Islet of Langerhans (tissue), 1 donor: ENCODE measurements at regions not wholly inside any gene's neighbourhood (a gene's known extent, or its start where the extent isn't known, plus 50 kb on each side); places are given as distances from the start of the nearest gene placed in this dataset.
A peak's percentile ranks its signal among the peaks of the same experiment; 100 is the strongest.

Experiments
- FAIRE-seq: peaks from one replicate; lab custom pipeline; 2011; peaks lifted over from hg19 to GRCh38; lab: Jason Lieb, UNC

DNA sequence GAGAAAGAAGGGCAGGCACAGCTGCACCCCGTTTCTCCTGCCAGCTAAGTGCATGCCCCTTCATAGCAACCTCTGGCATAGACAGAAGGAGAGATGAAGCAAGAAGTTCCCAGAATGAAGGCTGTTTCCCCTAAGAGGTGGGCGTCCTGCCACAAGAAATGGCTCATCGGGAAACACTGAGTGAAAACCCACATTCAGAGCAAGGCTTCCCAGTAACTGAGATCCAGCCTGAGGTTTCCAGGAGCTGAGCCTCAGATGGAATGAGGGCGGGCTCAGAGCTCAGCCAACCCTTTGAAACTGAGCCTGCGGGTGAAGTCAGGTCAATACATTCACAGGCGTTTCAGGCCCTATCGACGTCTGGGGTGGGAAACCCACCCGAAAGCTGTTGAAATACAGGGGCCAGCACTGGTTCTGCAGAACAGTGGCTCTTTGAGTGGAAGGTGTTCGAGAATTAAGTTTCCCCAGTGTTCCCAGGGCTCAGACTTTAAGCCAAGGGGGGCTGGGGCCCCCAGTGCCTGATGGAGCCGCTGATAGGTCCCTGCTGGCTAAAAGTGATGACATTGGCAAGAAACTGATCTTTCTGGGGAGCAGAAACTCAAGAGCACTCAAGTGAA, 510.2 kb downstream of the RPS24 start:
- no peak for FAIRE-seq

DNA sequence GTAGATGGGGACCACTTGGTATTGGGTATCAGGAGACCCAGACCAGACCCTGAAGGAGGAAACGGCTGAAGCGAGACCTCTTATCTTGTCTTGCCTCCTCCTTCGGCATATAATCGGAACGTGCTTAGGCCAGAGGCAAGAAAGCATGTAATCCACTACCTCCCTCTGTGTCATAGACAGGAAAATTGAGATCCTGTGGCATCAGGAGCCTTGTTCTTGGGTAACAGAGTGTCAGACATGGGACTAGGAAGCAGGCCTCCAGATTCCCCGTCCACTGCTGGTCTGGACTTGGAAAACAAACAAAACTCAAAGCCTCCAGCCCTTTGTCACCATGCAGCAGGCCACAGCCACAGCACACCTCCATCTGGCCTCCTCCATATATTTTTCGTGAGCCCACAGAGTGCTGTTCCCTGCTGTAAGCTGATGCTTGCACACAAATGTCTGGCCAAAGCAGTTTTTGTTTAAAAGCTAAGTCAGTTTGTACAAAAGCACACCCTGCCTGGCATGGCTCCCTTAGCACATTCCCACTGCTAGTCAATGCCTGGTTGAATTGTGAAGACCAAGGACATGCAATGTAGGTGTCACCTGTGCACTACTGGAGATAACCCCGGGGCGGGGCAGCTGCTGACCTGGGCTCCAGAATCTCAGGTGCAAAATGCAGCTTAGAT, 510.9 kb downstream of the RPS24 start:
- no peak for FAIRE-seq

DNA sequence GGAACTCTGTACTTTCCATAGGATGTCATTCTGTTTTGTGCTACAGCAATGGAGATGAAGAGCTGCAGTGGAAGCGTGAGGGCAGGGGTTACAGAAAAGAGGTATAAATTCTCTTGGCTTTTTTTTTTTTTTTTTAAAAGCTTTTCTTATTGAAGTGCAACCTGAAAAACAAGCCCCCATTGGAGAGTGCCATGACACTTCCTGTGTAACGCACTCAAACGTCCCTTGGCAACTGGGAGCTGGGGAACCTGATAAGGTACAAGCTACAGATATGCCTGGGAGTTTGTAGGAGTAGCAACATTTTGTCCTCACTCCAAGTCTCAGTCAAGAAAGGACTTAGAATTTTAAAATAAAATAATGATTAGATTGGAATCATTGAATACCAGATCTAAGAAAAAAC, 512.1 kb downstream of the RPS24 start:
- peak; percentile 9 for FAIRE-seq

DNA sequence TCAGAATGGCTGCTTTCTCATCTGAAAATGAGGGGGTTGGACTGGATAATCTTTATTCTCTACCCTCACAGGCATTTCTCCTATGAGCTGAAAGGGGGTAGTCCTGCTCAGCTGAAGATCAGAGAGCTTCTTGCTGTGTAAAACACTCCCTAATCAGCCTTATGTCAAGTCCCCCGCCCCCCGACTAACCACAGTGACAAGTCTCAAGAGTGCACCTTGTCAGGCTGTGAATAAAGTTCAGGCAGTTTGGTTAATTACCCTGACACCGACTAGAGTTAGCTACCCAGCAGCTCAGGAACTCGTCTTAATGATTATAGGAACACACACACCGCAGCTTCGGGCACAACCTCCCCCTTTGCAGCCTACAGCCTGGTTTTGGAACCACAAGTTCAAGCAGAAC, 513.7 kb downstream of the RPS24 start:
- no peak for FAIRE-seq

DNA sequence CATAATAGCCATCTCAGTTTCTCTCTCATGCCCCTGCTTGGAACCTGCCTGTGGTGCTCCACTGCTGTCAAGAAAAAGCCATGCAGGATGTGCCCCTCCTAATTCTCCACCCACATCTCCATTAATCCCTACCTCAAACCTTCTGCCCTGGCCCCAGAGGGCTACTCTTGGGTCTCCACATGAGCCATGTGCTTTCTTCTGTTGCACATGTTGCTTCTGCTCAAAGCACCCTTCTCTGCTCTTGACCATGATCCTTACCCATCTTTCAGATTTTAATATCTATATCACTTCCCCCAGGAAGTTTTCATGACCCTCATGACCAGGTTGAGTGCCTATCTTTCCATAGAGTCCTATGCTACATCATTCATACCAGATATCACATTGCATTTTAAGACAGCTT, 514.2 kb downstream of the RPS24 start:
- FAIRE-seq = no peak

DNA sequence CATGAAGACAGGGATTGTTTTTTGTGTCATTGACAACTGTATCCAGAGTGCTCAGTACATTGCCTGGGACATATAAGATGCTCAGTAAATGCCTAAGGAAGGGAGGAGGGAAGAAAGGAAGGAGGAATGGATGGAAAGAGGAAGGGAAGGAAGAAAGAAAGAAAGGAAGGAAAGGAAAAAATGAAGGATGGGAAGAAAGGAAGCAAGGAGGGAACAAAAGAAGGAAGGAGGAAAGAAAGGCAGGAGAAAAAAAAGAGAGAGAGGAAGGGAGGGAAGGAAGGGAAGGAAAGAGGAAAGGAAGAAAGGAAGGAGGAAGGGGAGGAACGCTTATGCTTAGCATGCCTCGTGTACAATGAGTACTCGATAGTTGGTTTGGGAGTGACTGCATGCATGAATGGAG, 514.7 kb downstream of the RPS24 start:
- FAIRE-seq = no peak

DNA sequence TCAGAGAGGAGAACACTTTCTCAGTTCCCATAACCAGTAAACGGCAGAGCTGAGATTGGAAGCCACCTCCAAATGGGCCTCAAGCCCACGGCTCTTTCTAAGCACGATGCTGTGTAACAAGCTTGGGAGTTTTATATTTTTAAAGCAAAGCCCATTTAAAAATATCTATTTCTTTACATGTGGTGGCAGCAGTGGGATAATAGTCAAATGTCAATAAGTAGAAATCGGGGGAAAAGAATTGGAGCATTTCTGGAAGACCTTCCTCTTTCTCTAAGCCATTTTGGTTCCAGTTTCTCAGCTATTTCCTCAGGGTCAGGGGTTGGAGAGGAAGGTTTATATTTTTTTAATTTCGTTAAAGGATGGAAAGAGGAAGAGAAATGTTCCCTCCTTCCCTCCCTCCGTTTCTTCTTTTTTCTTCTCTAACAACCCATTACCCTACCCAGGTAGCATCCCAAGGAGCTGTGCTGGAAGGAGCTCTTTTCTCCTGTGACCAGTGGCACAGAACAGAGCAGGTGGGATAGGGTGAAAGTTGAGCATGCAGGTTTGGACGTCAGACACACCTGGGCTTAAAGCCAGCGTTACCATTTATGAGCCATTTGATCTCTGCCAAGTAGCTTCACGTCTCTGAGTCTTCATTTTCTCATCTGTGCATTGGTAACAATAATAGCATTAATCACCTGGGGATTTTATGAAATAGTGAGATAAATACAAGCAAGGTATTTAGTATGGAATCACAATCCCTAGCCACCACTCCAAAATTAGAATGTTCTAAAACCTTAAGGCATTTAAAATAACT, 515.7 kb downstream of the RPS24 start:
- FAIRE-seq = peak; percentile 62

DNA sequence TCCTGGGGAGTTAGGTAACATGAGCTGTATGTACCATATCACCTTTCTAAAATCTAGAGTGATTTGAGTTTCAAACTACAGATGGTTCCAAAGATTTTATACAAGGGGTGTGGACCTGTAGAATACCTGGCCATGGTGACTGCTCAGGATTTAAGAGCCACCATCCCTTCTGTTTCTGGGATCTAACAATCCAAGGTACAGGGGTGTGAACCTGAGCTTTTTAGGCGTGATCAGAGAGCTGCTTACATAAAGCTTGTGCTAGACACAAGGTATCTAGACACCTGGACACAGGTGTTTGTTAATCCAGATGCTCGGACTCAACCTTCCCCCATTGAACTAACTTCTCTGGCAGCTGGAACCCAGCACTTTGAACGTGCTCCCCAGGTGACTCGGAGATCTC, 516.4 kb downstream of the RPS24 start:
- no peak for FAIRE-seq

DNA sequence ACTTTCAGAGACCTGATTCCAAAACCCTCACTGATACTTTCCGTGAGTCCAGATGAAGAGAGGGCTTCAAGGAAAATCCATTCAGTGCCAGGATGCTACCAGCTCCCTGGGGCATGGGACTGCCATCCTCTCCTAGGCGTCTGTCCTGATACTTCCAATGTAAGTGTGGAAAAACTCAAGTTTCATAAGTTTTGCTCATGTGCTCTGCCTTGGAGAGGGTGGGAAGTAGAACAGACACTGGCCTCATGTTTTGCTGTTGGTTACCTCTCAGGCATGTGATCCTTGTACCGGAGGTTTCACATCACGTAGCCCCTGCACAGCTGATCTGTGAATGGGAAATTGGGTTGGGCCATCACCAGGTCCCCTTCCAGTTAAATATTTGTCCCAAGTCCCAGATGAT, 517.1 kb downstream of the RPS24 start:
- FAIRE-seq = no peak

DNA sequence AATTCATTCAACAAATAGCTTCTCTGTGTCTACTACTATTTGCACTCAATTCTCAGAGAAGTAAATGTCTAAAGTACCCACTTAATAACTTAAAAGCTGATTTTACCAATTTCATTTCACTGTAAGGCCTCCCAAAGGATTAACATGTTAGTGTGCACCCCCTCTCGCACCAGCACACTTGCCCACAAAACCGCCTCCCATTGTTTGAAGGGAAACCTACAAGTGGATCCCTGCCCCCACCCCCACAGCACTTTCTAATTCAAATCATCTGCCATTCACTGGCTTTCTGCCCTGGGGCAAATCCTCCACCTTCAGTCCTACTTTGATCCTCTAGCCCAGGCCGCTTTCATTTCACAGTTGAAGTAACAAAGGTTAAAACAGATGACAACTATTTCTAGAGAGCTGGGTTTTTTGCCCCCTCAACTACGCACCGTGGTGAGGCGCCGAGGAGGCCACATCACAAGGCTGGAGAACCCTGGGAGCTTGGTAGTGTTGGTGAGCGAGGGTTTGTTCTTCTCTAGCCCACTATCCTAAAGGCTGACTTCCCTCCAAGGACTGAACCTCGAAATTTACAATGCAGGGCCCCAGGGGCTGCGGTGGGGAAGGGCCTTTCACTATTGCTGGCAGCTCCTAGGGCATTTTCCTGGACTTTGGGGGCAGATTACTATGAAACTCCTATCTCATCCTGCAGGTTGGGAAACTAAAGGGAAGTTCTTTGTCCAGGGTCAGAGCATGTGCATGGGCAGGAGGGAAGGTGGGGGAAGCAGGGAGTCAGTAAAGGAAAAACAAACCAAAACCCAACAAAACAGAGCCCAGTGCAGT, 517.4 kb upstream of the ZMIZ1 start:
- FAIRE-seq = no peak

DNA sequence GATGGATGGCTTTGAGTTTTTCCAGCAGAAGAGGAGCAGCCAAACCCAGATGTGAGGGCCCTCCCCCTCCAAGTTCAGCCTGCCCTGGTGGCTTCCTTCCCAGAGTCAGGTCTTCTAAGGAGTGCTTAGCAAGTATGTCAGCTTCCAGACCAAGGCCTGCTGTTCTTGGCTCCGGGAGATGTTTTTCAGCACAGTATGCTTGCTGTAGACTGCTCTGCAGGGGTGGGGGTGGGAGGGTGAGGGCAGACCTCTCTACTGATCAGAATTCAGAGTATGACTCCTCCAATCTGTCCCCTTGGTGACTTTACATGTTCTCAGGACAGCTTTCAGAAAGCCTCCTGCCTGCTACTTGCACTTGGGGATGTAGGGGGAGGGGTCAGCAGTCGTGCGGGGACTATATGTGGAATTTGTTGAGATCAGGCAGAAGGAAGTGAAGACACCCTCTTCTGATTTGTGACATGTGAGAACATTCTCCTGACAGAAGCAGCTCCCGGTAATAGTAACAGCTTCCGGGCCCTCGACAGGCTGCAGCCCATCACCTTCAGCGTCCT, 516.4 kb upstream of the ZMIZ1 start:
- FAIRE-seq = no peak

DNA sequence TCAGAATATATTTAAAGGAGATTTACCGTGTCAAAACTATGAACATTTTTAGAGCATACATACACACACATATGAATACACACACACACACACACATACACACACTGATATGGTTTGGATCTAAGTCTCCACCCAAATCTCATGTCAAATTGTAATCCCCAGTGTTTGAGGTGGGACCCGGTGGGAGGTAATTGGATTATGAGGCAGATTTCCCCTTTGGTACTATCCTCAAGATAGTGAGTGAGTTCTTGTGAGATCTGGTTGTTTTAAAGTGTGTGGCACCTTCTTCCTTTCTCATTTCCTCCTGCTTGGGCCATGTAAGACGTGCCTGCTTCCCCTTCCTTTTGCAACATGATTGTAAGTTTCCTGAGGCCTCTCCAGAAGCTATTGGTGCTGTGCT, 515.0 kb upstream of the ZMIZ1 start:
- FAIRE-seq = no peak

DNA sequence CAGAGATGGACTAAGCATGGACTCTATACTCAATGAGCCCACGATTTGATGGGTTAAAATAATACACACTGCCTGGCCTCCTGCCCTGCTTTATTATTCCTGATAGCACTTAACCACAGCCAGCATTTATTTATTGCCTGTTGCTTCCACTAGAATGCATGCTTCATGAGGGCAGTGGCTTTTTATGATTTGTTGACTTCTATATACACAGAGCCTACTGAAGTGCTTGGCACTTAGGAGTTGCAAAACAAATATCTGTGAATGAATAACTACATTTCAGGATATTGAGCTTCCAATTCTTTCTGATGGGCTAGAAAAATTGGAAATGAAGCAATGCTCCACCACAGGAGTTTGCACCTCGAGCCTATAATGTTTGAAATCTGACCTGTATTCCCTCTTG, 513.6 kb upstream of the ZMIZ1 start:
- no peak for FAIRE-seq

DNA sequence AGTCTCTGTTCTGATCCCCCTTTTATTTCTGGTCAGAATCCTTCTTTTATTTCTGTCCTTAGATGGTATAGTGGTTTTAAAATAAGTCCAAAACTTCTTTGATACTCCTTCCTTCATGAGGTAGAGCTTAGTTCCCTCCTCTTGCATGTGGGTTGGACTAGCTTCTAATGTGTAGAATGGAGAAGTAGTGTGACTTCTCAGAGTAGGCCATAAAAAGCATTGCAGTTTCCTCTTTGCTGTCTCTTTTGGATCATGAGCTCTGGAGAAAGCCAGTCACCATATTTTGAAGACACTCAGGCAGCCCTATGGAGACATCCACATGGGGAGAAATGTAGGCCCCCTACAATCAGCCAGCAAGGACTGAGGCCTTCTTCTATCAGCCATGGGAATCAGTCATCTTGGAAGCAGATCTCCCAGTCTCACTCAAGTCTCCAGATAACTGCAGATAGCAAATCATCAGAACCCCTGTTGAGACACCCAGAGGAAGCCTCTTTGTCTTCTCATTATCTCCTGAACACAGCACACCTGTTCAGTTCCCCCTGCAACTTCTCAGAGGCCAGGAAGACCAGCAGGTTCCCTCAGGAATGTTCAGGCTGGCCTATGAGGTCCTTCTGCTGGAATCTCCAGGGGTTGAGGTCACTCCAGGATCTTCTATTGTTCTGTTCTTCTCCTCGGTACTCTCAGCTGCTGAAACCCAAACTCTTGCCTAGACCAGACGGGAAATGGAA, 511.9 kb upstream of the ZMIZ1 start:
- no peak for FAIRE-seq

DNA sequence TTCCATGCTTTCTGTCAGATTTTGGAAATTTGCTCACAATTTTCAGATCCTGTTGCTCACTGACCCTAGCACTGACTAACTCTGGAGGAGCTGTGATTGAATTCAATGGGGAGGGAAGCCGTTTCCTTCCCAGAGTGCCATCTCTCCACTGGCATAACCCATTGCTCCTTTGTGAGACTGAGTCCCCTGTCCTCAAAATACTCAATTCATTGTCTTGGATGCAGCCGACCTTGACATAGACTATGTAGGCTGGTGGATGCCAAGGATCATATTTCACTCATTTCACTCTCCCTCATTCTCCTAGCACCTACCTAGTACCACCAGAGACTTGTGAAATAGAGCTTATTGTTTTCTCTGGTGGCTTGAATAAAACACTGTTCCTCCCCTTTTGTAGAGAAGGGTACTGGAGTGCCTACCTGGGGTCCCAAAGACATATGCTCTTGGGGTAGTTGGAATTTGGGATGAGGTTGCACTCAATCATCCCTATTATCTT, 511.3 kb upstream of the ZMIZ1 start:
- no peak for FAIRE-seq

DNA sequence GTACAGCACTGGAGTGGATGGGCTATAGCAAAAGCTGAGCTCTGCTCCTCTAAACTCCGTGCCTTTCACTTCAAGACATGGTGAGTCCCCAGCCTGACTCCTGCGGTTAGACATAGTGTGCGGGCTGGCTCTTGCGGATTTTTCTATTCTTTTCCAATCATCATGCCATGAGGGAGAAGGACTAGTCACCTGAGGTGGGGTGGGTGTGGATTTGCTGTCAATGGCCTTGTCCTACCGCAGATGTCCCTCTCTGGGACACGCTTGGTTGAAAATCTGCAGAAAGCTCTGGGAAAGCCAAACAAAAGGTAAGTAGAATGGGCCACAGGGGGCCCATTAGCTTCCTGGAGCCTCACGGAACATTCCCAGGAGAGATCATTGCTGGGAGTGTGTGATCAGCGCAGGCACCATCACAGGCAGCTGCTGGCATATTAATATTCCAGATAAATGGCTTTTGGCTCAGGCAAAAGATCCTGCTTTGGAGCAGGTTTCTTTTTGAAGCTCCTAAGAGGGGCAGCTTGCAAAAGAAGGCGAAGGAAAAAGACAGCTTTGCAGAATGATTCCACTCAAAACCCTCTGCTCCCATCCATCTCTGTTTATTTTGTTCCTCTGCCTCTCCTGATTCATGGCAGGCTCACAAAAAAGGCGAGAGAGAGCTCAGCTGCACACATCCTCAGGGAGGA, 509.0 kb upstream of the ZMIZ1 start:
- FAIRE-seq = no peak

DNA sequence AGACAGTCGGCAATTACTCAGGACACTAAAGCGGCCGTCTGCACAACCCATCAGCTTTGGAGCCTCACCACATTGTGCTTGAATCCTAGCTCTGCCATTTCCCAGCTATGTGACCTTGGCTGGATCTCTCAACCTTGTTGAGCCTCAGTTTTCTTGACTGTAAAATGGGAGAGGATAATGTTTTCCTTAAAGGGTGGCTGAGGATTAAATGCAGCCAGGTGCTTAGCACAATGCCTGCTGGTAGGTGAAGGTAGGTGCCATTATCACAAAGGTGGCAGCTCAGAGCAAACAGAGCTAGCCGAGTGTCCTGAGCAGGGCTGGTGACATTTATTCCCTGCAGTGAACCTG, 508.5 kb upstream of the ZMIZ1 start:
- FAIRE-seq = no peak

DNA sequence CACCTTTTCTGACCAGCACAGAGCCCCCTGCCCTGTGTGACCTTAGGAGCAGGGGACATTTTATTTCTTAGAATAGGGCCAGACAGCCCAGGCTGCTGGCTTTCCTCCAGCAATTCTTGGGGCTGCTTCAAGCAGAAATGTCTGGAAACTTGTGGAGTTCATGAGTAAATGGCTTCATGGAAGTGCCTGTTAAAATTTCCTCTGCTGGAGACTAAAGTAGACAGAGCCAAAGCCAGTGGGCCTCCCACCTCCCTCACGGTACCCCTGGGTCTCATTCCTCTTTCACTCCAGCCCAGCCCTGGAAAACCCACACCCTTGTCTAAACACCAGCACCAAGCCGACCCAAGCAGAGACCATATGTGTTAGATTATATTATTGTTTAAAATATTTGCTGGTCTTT, 505.5 kb upstream of the ZMIZ1 start:
- FAIRE-seq = no peak

DNA sequence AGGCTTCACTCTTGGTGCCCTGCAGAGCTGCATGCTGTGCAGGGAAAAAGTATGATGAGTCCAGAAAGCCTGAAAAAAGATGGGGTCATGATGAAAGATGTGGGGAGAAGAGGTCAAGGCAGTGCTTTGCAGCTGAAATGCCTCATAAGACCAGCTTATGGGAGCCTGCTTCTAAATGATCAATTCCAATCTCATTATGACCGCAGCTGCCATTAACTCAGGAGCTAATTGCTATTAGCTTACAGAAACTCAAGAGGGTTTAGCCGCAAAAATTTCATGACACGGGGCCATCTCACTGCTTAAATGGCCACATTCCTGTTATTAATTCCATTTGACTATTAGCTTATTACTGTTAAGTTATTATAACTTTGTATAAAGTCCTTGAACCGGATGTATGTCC, 502.9 kb upstream of the ZMIZ1 start:
- FAIRE-seq = no peak

DNA sequence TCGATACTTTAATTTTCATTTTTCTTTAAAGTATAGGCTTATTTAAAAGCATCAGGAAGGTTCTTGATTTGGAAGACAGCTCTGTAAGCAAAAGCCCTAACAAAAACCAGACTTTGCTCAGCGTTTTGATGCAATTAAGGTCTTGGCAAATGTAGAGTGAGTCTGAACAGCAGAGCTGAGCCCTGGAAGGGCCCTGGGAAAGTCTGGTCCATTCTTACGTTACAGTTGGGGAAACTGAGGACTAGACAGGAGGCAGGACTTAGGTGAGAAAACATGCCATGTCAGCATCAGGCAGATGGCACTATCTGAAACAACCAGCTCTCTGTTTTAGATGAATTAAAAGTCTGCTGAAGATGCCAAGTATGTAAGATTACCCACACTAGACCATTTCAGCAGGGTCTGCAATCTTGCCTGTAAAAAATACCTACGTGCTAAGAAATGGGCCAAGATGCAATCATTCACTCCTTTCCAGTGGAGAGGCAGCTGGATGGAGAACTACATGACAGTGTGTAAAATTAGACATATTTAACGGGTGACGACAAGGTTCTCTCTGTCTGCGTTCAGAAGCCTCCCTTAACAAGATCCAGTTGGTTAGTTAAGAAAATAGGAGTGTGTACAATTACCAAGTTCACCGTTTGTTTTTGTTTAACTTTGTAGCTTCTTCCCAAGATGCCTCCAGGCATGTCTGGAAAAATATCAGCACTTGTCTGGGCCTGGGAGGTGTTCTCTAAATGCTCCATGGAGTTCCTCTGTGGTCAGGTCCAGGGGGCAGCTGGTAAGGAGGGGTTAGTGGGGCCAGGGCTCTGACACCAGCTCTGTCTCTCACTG, 502.3 kb upstream of the ZMIZ1 start:
- FAIRE-seq = no peak
